Stimulated activated CD8-positive, alpha-beta memory T cell treated with anti-CD3 and anti-CD28 coated beads, Interleukin-15, amount 100 ng/mL, for 4 hours (primary cell): ENCODE measurements at regions not wholly inside any gene's neighbourhood (a gene's known extent, or its start where the extent isn't known, plus 50 kb on each side); places are given as distances from the start of the nearest gene placed in this dataset.

Experiments used
- DNase-seq, 2 donors: peaks; one replicate each; pipeline ENCODE4 v3.0.0-alpha.2; 2020; ENCODE audit warnings: low read depth in 2 of 2

GRCh38 chr1:235027076-235027861 is 101.4 kb downstream of the TOMM20 start:
- DNase-seq: no peak

- DNase-seq: no peak
These were observed 103.1 kb downstream of the TOMM20 start for GRCh38 chr1:235025422-235025984.

- no peak for DNase-seq
These were observed 103.8 kb downstream of the TOMM20 start for GRCh38 chr1:235024711-235025421.

- DNase-seq: no peak
These were observed 104.8 kb downstream of the TOMM20 start for GRCh38 chr1:235023711-235024439.

GRCh38 chr1:235022981-235023710 is 105.5 kb downstream of the TOMM20 start:
- DNase-seq: no peak

GRCh38 chr1:235022341-235022980 is 106.2 kb downstream of the TOMM20 start:
- DNase-seq: no peak

GRCh38 chr1:235021815-235022214 is 106.8 kb downstream of the TOMM20 start:
- no peak for DNase-seq

GRCh38 chr1:235021321-235021720 is 107.3 kb downstream of the TOMM20 start:
- no peak for DNase-seq

- DNase-seq: no peak
These were observed 108.7 kb downstream of the TOMM20 start for GRCh38 chr1:235019961-235020360.

GRCh38 chr1:235019471-235019870 is 109.2 kb downstream of the TOMM20 start:
- no peak for DNase-seq

- no peak for DNase-seq
These were observed 109.8 kb downstream of the TOMM20 start for GRCh38 chr1:235018720-235019444.

- no peak for DNase-seq
These were observed 110.5 kb downstream of the TOMM20 start for GRCh38 chr1:235018161-235018560.

GRCh38 chr1:235017719-235018118 is 110.9 kb downstream of the TOMM20 start:
- no peak for DNase-seq

GRCh38 chr1:235017191-235017590 is 111.4 kb downstream of the TOMM20 start:
- no peak for DNase-seq

- no peak for DNase-seq
These were observed 113.2 kb downstream of the TOMM20 start for GRCh38 chr1:235015291-235015985.

GRCh38 chr1:235014756-235015155 is 113.9 kb downstream of the TOMM20 start:
- no peak for DNase-seq

- no peak for DNase-seq
These were observed 115.1 kb downstream of the TOMM20 start for GRCh38 chr1:235013512-235013911.

- no peak for DNase-seq
These were observed 116.0 kb downstream of the TOMM20 start for GRCh38 chr1:235012436-235013210.
